SK-N-MC (cell line): ENCODE measurements at regions not wholly inside any gene's neighbourhood (a gene's known extent, or its start where the extent isn't known, plus 50 kb on each side); places are given as distances from the start of the nearest gene placed in this dataset.

Experiments used
- DNase-seq: peaks from one replicate; pipeline ENCODE4 v3.0.0-alpha.2; 2011; ENCODE audit warnings: low read depth, low spot score
- H3K27ac ChIP-seq: fragments of 200-600 bp; sonication (generic); 2 replicates; pipeline ENCODE4 v1.5.1; 2016; ENCODE audit warnings: mixed run types
- H3K36me3 ChIP-seq: fragments of 200-600 bp; sonication (generic); 2 replicates; pipeline ENCODE4 v1.6.1; 2017; ENCODE audit warnings: antibody characterized with exemption, low read length, mixed read lengths; ENCODE audit not compliant: insufficient read depth
- H3K4me3 ChIP-seq: fragments of 200-600 bp; sonication (generic); 2 replicates; pipeline ENCODE4 v1.5.1; 2016
- H3K9ac ChIP-seq: fragments of 200-600 bp; sonication (generic); 2 replicates; pipeline ENCODE4 v1.8.0; 2017; ENCODE audit warnings: mixed run types, mixed read lengths; ENCODE audit not compliant: insufficient read length
- H3K9me3 ChIP-seq: fragments of 200-600 bp; sonication (generic); 2 replicates; pipeline ENCODE4 v1.6.1; 2017; ENCODE audit warnings: low read depth, mild to moderate bottlenecking, antibody characterized with exemption, low read length, moderate library complexity, mixed read lengths
- EZH2 ChIP-seq: fragments of 200-600 bp; sonication (generic); IDR thresholded peaks from one replicate; pipeline ENCODE4 v1.6.1; 2017; ENCODE audit warnings: antibody characterized with exemption
- FOXP2 ChIP-seq: optimal IDR thresholded peaks from 2 replicates; pipeline ENCODE3; 2011; ENCODE audit warnings: mild to moderate bottlenecking, moderate library complexity; ENCODE audit not compliant: insufficient read depth; ENCODE audit errors: extremely low read length, control extremely low read depth
- POLR2AphosphoS5 ChIP-seq: IDR thresholded peaks from 2 replicates; pipeline ENCODE4 v1.6.1; 2012; ENCODE audit warnings: mild to moderate bottlenecking, low read depth, low read length, borderline replicate concordance

DNA sequence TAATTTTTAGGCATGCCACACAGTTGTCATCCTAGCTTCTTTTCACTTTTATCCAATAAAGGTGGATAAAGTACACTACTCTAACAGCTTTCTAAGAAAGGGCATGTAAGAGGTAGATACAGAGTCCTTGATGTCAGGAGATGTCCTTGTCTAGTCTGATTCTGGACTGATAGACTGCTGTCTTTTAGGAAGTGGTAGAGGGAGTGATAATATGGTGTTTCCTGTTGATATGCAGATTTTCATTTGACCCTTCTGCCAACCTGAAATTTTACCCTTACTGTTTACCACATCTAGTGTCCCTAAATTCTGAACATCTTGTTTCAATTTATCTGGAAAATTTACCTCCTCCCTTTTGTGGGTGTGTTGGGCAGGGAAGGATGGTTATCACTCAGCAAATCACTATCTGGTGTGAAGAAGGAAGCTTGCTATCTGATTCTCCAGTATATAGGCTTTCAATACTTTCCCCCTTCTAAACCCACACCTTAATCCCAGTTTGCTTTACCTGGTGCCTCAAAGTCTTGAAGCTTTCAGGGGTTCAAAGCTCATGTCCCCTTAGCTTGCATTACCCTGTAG is 354.9 kb upstream of the SNX7 start:
- TF ChIP-seq FOXP2 = no peak
- no peak for TF ChIP-seq POLR2AphosphoS5
- no peak for TF ChIP-seq EZH2
- no peak for DNase-seq
- Histone ChIP-seq H3K9ac (no peak overlapping the region), H3K36me3 (no peaks in the 10 kb centered on the region), H3K27ac (no peak overlapping the region), H3K4me3 (no peak overlapping the region), H3K9me3 (no peaks in the 10 kb centered on the region)

DNA sequence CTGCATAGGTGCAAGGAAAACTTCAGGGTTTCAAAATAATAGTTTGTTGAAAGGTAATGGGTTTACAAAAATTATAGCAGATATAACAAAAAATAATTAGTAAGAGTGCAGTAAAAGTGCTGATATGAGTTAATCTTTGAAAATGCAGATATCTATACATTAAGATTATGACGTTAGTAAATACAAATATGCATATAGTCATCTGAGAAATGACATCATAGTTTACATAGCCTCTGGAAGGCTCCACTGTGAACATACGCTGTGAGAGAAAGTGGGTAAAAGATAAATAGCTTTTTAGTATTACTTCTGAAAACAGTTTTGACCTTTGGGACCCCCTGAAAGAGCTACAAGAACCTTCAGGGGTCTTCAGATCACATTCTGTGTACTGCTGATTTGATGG is 356.2 kb upstream of the SNX7 start:
- Histone ChIP-seq H3K36me3 (no peaks in the 10 kb centered on the region), H3K27ac (no peak overlapping the region), H3K4me3 (no peak overlapping the region), H3K9ac (no peak overlapping the region), H3K9me3 (no peaks in the 10 kb centered on the region)
- TF ChIP-seq FOXP2 (no peak), EZH2 (no peak), POLR2AphosphoS5 (no peak)
- DNase-seq = no peak

DNA sequence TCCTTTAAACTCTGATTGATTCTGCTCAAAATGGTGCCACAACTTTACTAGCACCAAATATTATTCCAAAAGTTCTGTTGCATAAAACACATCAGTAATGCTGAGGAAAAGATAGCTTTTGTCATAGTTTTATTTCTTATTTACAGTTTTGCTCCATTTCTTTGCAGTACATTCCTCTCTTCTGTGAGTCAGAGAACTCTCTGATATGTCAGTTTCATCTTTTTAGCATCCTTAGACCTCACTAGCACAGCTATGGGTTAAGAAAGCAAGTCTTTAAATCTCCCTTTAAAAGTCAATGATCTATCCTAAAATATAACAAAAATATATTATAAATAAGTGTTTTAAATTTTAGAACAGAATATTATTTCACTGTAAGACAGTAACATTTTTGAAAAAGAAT is 356.6 kb upstream of the SNX7 start:
- H3K4me3 ChIP-seq = no peak overlapping the region
- H3K36me3 ChIP-seq = no peaks in the 10 kb centered on the region
- TF ChIP-seq EZH2 (no peak), POLR2AphosphoS5 (no peak), FOXP2 (no peak)
- no peak overlapping the region for H3K27ac ChIP-seq
- no peak overlapping the region for H3K9ac ChIP-seq
- no peak for DNase-seq
- no peaks in the 10 kb centered on the region for H3K9me3 ChIP-seq

DNA sequence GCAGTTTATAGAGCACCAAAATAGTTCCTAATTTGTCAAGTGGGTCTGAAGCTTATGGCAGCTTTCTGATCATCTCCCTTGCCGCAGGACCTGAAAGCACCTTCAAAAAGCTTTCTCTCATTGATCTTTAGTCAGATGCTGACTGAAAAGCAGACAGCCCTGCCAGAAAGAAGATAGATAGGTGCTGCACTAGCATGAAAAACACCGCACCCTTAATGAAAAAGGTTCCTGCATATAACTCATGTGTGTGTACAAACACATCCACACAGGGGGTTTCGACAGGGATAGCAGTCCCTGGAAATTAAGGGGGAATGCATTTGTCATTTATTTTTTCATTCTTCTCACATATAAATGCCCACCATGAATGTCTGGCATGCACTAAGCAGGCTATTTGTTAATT is 361.7 kb upstream of the SNX7 start:
- no peak overlapping the region for H3K4me3 ChIP-seq
- H3K27ac ChIP-seq = no peak overlapping the region
- DNase-seq = no peak
- no peak overlapping the region for H3K9ac ChIP-seq
- H3K36me3 ChIP-seq = no peaks in the 10 kb centered on the region
- no peak for TF ChIP-seq EZH2
- H3K9me3 ChIP-seq = no peaks in the 10 kb centered on the region

DNA sequence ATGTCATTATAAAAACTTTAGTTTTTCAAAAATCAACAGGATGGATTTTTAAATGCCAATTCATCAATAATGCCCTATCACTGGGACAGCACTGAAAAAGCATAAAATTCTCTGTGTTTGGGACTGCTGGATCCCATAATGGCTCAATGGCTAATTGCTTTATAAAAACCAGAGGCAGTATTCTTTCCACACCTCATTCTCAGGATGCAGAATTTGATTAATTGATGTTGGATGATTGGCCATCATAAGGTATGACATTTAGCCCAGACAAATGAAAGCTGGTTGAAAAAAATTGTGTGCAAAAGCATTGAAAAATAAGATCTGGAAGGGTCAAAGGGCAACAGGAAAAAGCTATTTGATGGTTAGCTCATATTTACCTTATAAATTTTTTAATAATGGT is 362.2 kb upstream of the SNX7 start:
- no peak for TF ChIP-seq POLR2AphosphoS5
- TF ChIP-seq FOXP2 = no peak
- no peak for TF ChIP-seq EZH2
- DNase-seq = no peak
- H3K9ac ChIP-seq = no peak overlapping the region
- no peaks in the 10 kb centered on the region for H3K36me3 ChIP-seq
- no peak overlapping the region for H3K4me3 ChIP-seq
- H3K27ac ChIP-seq = no peak overlapping the region
- H3K9me3 ChIP-seq = no peaks in the 10 kb centered on the region

DNA sequence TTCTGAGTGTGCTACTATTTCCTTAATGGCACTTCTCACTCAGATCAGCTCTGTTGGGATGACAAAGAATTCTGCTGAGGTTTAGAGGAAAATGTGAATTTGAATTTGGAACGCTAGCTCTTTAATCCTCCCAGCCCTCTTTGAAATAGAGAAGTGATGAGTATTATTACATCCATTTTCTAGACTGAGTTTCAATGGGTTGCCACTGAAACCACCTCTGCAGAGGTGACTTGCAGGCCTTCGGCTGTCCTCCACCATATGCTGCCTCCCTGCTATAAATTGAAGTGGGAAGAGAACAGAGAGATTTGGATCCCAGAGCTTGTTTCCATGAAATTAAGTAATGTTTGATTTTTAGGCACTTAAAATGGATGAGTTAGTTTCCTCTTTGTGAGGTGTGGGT is 363.2 kb upstream of the SNX7 start:
- Histone ChIP-seq H3K27ac (no peak overlapping the region), H3K36me3 (no peaks in the 10 kb centered on the region), H3K9ac (no peak overlapping the region), H3K4me3 (no peak overlapping the region), H3K9me3 (no peaks in the 10 kb centered on the region)
- TF ChIP-seq FOXP2 (no peak), EZH2 (no peak)
- no peak for DNase-seq

DNA sequence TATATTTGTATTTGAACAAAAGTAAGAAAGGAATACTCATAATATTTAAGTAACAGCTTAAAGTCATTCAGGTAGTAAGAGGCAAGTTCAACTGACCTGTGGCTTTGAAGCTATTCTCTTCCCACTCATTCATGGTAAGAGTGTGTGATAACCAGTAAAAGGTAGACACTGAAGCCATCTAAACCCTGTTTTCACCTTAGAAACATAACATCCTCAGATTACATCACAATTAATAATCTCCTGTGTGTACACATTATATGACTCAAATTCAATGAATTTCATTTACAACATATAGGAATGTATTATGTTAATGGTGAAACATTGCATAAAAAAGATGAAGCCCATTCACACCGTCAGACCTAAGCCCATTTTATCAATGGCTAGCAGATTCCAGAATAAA is 364.8 kb upstream of the SNX7 start:
- Histone ChIP-seq H3K9me3 (no peaks in the 10 kb centered on the region), H3K36me3 (no peaks in the 10 kb centered on the region), H3K27ac (no peak overlapping the region), H3K9ac (no peak overlapping the region), H3K4me3 (no peak overlapping the region)
- no peak for DNase-seq
- no peak for TF ChIP-seq FOXP2
- TF ChIP-seq EZH2 = no peak
- no peak for TF ChIP-seq POLR2AphosphoS5

DNA sequence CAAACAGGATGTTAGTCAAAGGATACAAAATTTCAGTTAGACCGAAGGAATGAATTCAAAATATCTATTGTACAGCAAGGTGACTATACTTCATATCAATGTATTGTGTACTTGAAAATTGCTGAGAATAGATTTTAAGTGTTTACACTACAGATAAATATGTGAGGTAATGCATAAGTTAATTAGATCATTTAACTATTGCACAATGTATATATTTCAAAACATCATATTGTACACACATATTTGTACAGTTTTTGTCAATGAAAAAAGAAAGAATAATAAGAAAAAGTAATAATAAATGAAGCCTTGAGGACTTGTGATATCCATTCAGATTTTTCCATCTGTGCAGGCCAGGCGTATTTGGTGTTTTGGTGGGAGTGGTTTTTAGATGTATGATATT is 367.4 kb upstream of the SNX7 start:
- Histone ChIP-seq H3K36me3 (no peaks in the 10 kb centered on the region), H3K9ac (no peak overlapping the region), H3K27ac (no peak overlapping the region), H3K9me3 (no peaks in the 10 kb centered on the region), H3K4me3 (no peak overlapping the region)
- TF ChIP-seq FOXP2 = no peak
- TF ChIP-seq POLR2AphosphoS5 = no peak
- no peak for TF ChIP-seq EZH2
- no peak for DNase-seq

DNA sequence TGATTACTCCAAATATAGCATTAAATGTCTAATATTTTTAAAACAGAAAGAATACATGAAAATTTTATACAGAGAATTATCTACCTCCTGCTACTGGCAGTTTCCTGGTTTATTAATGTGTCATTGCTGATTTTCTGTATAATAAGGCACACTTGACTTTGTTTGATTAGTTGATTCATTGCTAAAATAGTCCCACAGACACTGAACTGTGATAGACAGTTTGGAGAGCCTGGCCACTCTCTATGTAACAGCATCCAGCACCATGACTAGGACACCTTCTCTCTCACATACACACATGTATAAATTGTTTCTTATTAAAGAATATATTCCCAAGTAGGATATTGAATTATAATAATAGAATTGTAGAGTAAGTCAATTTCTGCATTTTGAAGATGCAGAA is 368.5 kb upstream of the SNX7 start:
- Histone ChIP-seq H3K27ac (no peak overlapping the region), H3K9me3 (no peaks in the 10 kb centered on the region), H3K9ac (no peak overlapping the region), H3K36me3 (no peaks in the 10 kb centered on the region), H3K4me3 (no peak overlapping the region)
- no peak for TF ChIP-seq FOXP2
- no peak for TF ChIP-seq POLR2AphosphoS5
- no peak for DNase-seq
